HL-60 (cell line): ENCODE measurements at regions not wholly inside any gene's neighbourhood (a gene's known extent, or its start where the extent isn't known, plus 50 kb on each side); places are given as distances from the start of the nearest gene placed in this dataset.

Experiments
- DNase-seq, 2 experiments: peaks; one replicate each; pipeline ENCODE4 v3.0.0-alpha.2; 2010 to 2020; ENCODE audit warnings: low read depth in 1 of 2, low spot score in 1 of 2
- H3K27ac ChIP-seq: fragments of 250-450 bp; sonication (Bioruptor Pico); replicated peaks from 2 replicates; pipeline ENCODE4 v1.5.1; 2020; ENCODE audit warnings: mild to moderate bottlenecking, moderate library complexity
- H3K27me3 ChIP-seq: fragments of 250-450 bp; sonication (Bioruptor Pico); 2 replicates; pipeline ENCODE4 v1.5.1; 2021; ENCODE audit warnings: mild to moderate bottlenecking, moderate library complexity; ENCODE audit not compliant: insufficient read depth, poor library complexity, severe bottlenecking
- H3K4me3 ChIP-seq: replicated peaks from 2 replicates; pipeline ENCODE4 v1.5.1; 2011; ENCODE audit warnings: mild to moderate bottlenecking, control low read depth, low read length; ENCODE audit not compliant: insufficient read depth
- GABPA ChIP-seq: IDR thresholded peaks from 2 replicates; pipeline ENCODE4 v1.6.1; 2012; ENCODE audit warnings: low read depth
- POLR2AphosphoS5 ChIP-seq: IDR thresholded peaks from 2 replicates; pipeline ENCODE4 v1.6.1; 2012; ENCODE audit warnings: low read depth
- SPI1 ChIP-seq: IDR thresholded peaks from 2 replicates; pipeline ENCODE4 v1.6.1; 2012; ENCODE audit warnings: low read depth, mild to moderate bottlenecking, borderline replicate concordance
- TF ChIP-seq, protein P1 (sequence below): IDR thresholded peaks from one replicate; pipeline ENCODE4 v1.5.1; 2011; ENCODE audit warnings: low read length, control low read depth, inconsistent platforms; ENCODE audit not compliant: insufficient read depth
- TF ChIP-seq, protein P2 (sequence below): IDR thresholded peaks from 2 replicates; pipeline ENCODE4 v1.6.1; 2012; ENCODE audit warnings: low read depth; ENCODE audit not compliant: insufficient replicate concordance

GRCh38 chr11:115775846-115776245, 271.6 kb upstream of the CADM1 start:
- Histone ChIP-seq H3K4me3 (no peak overlapping the region), H3K27me3 (no peaks in the 10 kb centered on the region), H3K27ac (no peak overlapping the region)
- TF ChIP-seq GABPA (no peak), POLR2AphosphoS5 (no peak), SPI1 (no peak)
- TF ChIP-seq, protein P1, sequence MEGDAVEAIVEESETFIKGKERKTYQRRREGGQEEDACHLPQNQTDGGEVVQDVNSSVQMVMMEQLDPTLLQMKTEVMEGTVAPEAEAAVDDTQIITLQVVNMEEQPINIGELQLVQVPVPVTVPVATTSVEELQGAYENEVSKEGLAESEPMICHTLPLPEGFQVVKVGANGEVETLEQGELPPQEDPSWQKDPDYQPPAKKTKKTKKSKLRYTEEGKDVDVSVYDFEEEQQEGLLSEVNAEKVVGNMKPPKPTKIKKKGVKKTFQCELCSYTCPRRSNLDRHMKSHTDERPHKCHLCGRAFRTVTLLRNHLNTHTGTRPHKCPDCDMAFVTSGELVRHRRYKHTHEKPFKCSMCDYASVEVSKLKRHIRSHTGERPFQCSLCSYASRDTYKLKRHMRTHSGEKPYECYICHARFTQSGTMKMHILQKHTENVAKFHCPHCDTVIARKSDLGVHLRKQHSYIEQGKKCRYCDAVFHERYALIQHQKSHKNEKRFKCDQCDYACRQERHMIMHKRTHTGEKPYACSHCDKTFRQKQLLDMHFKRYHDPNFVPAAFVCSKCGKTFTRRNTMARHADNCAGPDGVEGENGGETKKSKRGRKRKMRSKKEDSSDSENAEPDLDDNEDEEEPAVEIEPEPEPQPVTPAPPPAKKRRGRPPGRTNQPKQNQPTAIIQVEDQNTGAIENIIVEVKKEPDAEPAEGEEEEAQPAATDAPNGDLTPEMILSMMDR, result no peak
- TF ChIP-seq, protein P2, sequence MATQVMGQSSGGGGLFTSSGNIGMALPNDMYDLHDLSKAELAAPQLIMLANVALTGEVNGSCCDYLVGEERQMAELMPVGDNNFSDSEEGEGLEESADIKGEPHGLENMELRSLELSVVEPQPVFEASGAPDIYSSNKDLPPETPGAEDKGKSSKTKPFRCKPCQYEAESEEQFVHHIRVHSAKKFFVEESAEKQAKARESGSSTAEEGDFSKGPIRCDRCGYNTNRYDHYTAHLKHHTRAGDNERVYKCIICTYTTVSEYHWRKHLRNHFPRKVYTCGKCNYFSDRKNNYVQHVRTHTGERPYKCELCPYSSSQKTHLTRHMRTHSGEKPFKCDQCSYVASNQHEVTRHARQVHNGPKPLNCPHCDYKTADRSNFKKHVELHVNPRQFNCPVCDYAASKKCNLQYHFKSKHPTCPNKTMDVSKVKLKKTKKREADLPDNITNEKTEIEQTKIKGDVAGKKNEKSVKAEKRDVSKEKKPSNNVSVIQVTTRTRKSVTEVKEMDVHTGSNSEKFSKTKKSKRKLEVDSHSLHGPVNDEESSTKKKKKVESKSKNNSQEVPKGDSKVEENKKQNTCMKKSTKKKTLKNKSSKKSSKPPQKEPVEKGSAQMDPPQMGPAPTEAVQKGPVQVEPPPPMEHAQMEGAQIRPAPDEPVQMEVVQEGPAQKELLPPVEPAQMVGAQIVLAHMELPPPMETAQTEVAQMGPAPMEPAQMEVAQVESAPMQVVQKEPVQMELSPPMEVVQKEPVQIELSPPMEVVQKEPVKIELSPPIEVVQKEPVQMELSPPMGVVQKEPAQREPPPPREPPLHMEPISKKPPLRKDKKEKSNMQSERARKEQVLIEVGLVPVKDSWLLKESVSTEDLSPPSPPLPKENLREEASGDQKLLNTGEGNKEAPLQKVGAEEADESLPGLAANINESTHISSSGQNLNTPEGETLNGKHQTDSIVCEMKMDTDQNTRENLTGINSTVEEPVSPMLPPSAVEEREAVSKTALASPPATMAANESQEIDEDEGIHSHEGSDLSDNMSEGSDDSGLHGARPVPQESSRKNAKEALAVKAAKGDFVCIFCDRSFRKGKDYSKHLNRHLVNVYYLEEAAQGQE, result no peak
- DNase-seq, result no peak

GRCh38 chr11:115774756-115775155, 270.5 kb upstream of the CADM1 start:
- H3K4me3 ChIP-seq, result no peak overlapping the region
- no peak for DNase-seq
- no peak overlapping the region for H3K27ac ChIP-seq
- no peaks in the 10 kb centered on the region for H3K27me3 ChIP-seq
- TF ChIP-seq POLR2AphosphoS5 (no peak), SPI1 (no peak), GABPA (no peak)
- TF ChIP-seq, protein P1, result no peak
- TF ChIP-seq, protein P2, result no peak

DNA sequence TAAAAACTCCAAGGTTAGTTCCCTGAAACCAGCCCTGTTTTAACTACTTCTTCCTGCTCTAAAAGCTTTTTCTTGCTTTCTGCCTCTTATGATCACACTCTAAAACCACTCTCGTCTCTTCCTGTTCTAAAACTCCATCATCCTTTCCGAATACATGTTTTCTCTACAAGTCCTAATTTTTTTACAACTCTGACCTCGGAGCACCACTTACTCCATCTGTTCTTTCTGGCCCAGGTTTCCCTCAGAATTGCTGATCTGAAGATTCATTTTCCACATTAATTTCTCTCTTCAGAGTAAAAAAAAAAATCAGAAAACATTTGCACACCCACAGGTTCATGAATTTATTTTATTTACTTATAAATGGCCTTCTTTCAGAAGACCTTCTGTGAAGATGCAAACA, 265.7 kb upstream of the CADM1 start:
- no peak for DNase-seq
- H3K27ac ChIP-seq, result no peak overlapping the region
- no peaks in the 10 kb centered on the region for H3K27me3 ChIP-seq
- TF ChIP-seq POLR2AphosphoS5, result no peak
- no peak for TF ChIP-seq GABPA
- no peak for TF ChIP-seq SPI1
- TF ChIP-seq, protein P2, result no peak
- TF ChIP-seq, protein P1, result no peak
- no peak overlapping the region for H3K4me3 ChIP-seq
